MM.1S (cell line): ENCODE measurements at regions not wholly inside any gene's neighbourhood (a gene's known extent, or its start where the extent isn't known, plus 50 kb on each side); places are given as distances from the start of the nearest gene placed in this dataset.

Experiments
- DNase-seq: peaks from one replicate; pipeline ENCODE4 v3.0.0-alpha.2; 2015
- H2AFZ ChIP-seq: fragments of 300-600 bp; sonication (generic); 2 replicates; pipeline ENCODE4 v1.6.0; 2016; ENCODE audit warnings: antibody characterized with exemption, low read length
- H3F3A ChIP-seq: fragments of 300-600 bp; sonication (generic); 2 replicates; pipeline ENCODE4 v1.6.1; 2016; ENCODE audit warnings: mild to moderate bottlenecking, antibody characterized with exemption, low read length, moderate library complexity, mixed read lengths; ENCODE audit not compliant: insufficient read depth
- H3K27ac ChIP-seq: fragments of 300-600 bp; sonication (generic); 2 replicates; pipeline ENCODE4 v1.5.1; 2016; ENCODE audit warnings: mild to moderate bottlenecking, low read length
- H3K27me3 ChIP-seq: fragments of 300-600 bp; sonication (generic); replicated peaks from 2 replicates; pipeline ENCODE4 v1.6.0; 2016; ENCODE audit warnings: low read length; ENCODE audit not compliant: insufficient read depth
- H3K36me3 ChIP-seq: fragments of 300-600 bp; sonication (generic); replicated peaks from 2 replicates; pipeline ENCODE4 v1.6.1; 2016; ENCODE audit warnings: mild to moderate bottlenecking, low read length, mixed read lengths; ENCODE audit not compliant: insufficient read depth
- H3K4me1 ChIP-seq: fragments of 300-600 bp; sonication (generic); 2 replicates; pipeline ENCODE4 v1.6.1; 2016; ENCODE audit warnings: low read length, mixed read lengths
- H3K4me2 ChIP-seq: fragments of 300-600 bp; sonication (generic); 2 replicates; pipeline ENCODE4 v1.6.0; 2016; ENCODE audit warnings: low read depth, low read length
- H3K4me3 ChIP-seq: fragments of 300-600 bp; sonication (generic); 2 replicates; pipeline ENCODE4 v1.5.1; 2016; ENCODE audit warnings: low read length, mixed read lengths
- H3K79me2 ChIP-seq: fragments of 300-600 bp; sonication (generic); 2 replicates; pipeline ENCODE4 v1.6.1; 2016; ENCODE audit warnings: mixed run types, low read length, mixed read lengths
- H3K9ac ChIP-seq: fragments of 300-600 bp; sonication (generic); 2 replicates; pipeline ENCODE4 v1.6.1; 2016; ENCODE audit warnings: low read length, mixed read lengths
- H3K9me2 ChIP-seq: fragments of 300-600 bp; sonication (generic); replicated peaks from 2 replicates; pipeline ENCODE4 v1.6.1; 2016; ENCODE audit warnings: mild to moderate bottlenecking, low read length, mixed read lengths; ENCODE audit not compliant: insufficient read depth
- H3K9me3 ChIP-seq: fragments of 300-600 bp; sonication (generic); replicated peaks from 2 replicates; pipeline ENCODE4 v1.6.1; 2016; ENCODE audit warnings: mild to moderate bottlenecking, low read length, mixed read lengths; ENCODE audit not compliant: insufficient read depth
- H4K20me1 ChIP-seq: fragments of 300-600 bp; sonication (generic); 2 replicates; pipeline ENCODE4 v1.6.1; 2016; ENCODE audit warnings: mild to moderate bottlenecking, low read length, moderate library complexity, mixed read lengths; ENCODE audit not compliant: insufficient read depth
- EZH2 ChIP-seq: fragments of 300-600 bp; sonication (generic); optimal IDR thresholded peaks from 2 replicates; pipeline ENCODE3; 2017; ENCODE audit warnings: low read depth, mild to moderate bottlenecking, antibody characterized with exemption, low read length, mixed read lengths
- EZH2phosphoT487 ChIP-seq: fragments of 300-600 bp; sonication (generic); IDR thresholded peaks from 2 replicates; pipeline ENCODE4 v1.6.1; 2018; ENCODE audit warnings: antibody characterized with exemption, low read length
- TF ChIP-seq, protein P1 (sequence below): fragments of 300-600 bp; sonication (generic); IDR thresholded peaks from 2 replicates; pipeline ENCODE4 v1.5.1; 2016; ENCODE audit warnings: antibody characterized with exemption, low read length, mixed read lengths

DNA sequence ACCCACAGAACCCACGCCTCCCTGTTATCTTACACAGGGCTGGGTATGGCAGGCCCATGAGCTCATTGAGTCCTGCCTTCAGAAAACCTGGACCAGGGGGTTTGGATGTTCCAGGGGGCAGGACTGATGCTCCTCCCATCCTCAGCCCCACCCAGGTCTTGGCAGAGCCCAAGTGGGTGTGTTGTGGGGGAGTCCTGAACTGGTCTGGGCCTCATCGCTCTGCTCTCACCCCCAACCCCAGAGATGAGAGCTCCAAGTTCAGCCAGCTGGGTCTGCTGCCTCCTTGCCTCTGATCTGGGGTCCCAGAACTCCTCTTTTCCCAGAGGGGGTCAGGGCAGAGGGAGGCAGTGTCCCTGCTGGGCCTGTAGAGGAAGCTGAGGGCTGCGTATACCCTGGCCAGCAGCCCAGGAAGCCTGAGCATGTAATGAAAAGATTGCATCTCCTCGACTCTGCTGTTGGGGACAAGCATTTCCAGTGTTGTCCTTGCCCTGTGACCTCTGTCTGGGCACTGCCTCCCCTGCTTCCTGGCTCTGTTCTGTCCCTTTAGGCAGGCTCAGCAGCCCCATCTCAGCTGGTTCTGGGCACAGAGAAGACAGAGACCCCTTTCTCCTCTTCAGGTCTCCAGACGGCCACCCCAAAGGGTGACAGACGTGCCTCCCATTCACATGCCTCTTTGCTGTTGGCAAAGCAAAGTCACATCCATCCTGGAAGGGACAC is 54.7 kb upstream of the EPS8L3 start:
- no peak overlapping the region for H3K27ac ChIP-seq
- no peak for DNase-seq

DNA sequence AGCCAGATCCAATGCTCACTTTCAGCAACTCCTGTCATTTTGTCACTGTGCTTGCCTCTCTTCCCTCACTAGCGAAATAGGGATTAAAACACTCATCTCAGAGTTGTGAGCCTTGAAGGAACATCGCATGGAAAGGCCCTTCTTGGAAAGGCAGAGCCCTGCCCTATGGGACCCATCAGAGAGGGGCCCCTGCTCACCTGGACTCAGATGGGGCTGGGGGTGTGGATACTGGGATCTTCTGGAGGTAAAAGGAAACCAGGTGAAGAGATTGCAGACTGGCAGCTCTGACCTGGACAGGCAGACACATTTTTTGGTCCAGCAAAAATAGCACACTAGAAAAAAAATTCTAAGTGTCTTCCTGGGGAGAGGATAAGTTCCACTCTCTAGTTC is 54.2 kb upstream of the EPS8L3 start:
- H3K4me3 ChIP-seq, result no peak overlapping the region
- peaks cover 39% of the 10 kb centered on the region for H3K4me1 ChIP-seq
- H3K9me3 ChIP-seq, result no peaks in the 10 kb centered on the region
- H3K27me3 ChIP-seq, result no peaks in the 10 kb centered on the region
- H3K9me2 ChIP-seq, result no peaks in the 10 kb centered on the region
- H3K4me2 ChIP-seq, result no peak overlapping the region
- no peak overlapping the region for H3K9ac ChIP-seq
- no peak overlapping the region for H3K27ac ChIP-seq
- no peak overlapping the region for H2AFZ ChIP-seq
- H3K36me3 ChIP-seq, result no peaks in the 10 kb centered on the region
- no peaks in the 10 kb centered on the region for H4K20me1 ChIP-seq
- TF ChIP-seq EZH2, result no peak
- TF ChIP-seq EZH2phosphoT487, result no peak
- TF ChIP-seq, protein P1, sequence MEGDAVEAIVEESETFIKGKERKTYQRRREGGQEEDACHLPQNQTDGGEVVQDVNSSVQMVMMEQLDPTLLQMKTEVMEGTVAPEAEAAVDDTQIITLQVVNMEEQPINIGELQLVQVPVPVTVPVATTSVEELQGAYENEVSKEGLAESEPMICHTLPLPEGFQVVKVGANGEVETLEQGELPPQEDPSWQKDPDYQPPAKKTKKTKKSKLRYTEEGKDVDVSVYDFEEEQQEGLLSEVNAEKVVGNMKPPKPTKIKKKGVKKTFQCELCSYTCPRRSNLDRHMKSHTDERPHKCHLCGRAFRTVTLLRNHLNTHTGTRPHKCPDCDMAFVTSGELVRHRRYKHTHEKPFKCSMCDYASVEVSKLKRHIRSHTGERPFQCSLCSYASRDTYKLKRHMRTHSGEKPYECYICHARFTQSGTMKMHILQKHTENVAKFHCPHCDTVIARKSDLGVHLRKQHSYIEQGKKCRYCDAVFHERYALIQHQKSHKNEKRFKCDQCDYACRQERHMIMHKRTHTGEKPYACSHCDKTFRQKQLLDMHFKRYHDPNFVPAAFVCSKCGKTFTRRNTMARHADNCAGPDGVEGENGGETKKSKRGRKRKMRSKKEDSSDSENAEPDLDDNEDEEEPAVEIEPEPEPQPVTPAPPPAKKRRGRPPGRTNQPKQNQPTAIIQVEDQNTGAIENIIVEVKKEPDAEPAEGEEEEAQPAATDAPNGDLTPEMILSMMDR, result no peak
- peaks cover 11% of the 10 kb centered on the region for H3F3A ChIP-seq
- no peak for DNase-seq
- H3K79me2 ChIP-seq, result no peaks in the 10 kb centered on the region

More for the DNA sequence above, 54.7 kb upstream of the EPS8L3 start:
- TF ChIP-seq, protein P1, result no peak
- TF ChIP-seq EZH2phosphoT487, result no peak
- no peak for TF ChIP-seq EZH2
- Histone ChIP-seq H3K4me1 (peaks cover 39% of the 10 kb centered on the region), H3F3A (peaks cover 11% of the 10 kb centered on the region), H3K27me3 (no peaks in the 10 kb centered on the region), H2AFZ (no peak overlapping the region), H3K9me2 (no peaks in the 10 kb centered on the region), H3K9me3 (no peaks in the 10 kb centered on the region), H3K79me2 (no peaks in the 10 kb centered on the region), H3K9ac (no peak overlapping the region), H4K20me1 (no peaks in the 10 kb centered on the region), H3K36me3 (no peaks in the 10 kb centered on the region), H3K4me2 (no peak overlapping the region), H3K4me3 (no peak overlapping the region)

DNA sequence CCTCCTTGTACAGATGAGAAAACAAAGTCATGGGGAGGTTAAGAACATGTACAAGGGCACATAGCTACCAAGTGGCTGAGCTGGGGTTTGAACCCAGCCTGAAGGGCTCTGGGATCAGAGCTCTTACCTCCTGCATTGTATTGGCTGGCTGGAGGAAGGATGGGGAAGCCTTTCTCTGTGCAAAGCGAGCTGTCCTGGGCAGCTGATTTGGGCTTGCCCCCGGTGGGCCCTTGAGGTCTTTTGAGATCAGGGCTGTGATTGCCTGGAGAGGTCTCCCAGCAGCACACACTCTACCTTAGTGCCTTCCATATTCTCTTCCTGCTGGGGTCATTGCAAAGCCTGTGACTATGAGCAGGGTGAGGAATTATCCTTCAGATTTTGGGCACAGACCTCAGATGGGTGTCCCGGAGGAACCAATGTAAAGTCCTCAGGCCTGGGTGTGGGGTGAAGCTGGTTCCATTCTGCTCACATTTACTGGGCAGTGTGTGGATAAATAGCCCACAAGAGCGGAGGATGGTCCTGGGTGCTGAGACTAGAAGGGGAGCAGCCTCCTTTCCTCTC is 53.3 kb upstream of the EPS8L3 start:
- H3K36me3 ChIP-seq, result no peaks in the 10 kb centered on the region
- no peaks in the 10 kb centered on the region for H3K27me3 ChIP-seq
- no peaks in the 10 kb centered on the region for H3K9me3 ChIP-seq
- H3K27ac ChIP-seq, result peak overlapping the region; percentile 97; the same call in 1 of the 2 replicates
- H2AFZ ChIP-seq, result peak overlapping the region; percentile 38; the same call in 1 of the 2 replicates
- H3F3A ChIP-seq, result peaks cover 11% of the 10 kb centered on the region
- peak overlapping the region; percentile 18; the same call in 1 of the 2 replicates for H3K4me2 ChIP-seq
- TF ChIP-seq EZH2phosphoT487 (no peak), EZH2 (no peak)
- TF ChIP-seq, protein P1, result no peak
- H3K79me2 ChIP-seq, result no peaks in the 10 kb centered on the region
- H3K4me3 ChIP-seq, result no peak overlapping the region
- no peak for DNase-seq
- no peaks in the 10 kb centered on the region for H3K9me2 ChIP-seq
- H3K4me1 ChIP-seq, result peaks cover 39% of the 10 kb centered on the region
- no peaks in the 10 kb centered on the region for H4K20me1 ChIP-seq
- peak overlapping the region; percentile 28; the same call in 1 of the 2 replicates for H3K9ac ChIP-seq
